ENCODE measurements at regions not wholly inside any gene's neighbourhood (a gene's known extent, or its start where the extent isn't known, plus 50 kb on each side); places are given as distances from the start of the nearest gene placed in this dataset.

- TF ChIP-seq TAF1 (IDR thresholded peaks at IDR 0.05; ENCODE audit: borderline replicate concordance, low read depth, low read length): no peak
- no peak for TF ChIP-seq POLR2A (IDR thresholded peaks at IDR 0.05; ENCODE audit: low read depth, low read length)
- no peak for TF ChIP-seq POLR2AphosphoS5 (IDR thresholded peaks at IDR 0.05; ENCODE audit: low read depth, low read length)
Observed at GRCh38 chr10:85039311-85039710, 710.9 kb downstream of the CCSER2 start.

All from GM12892 (cell line).